ENCODE measurements at regions not wholly inside any gene's neighbourhood (a gene's known extent, or its start where the extent isn't known, plus 50 kb on each side); places are given as distances from the start of the nearest gene placed in this dataset.

DNA sequence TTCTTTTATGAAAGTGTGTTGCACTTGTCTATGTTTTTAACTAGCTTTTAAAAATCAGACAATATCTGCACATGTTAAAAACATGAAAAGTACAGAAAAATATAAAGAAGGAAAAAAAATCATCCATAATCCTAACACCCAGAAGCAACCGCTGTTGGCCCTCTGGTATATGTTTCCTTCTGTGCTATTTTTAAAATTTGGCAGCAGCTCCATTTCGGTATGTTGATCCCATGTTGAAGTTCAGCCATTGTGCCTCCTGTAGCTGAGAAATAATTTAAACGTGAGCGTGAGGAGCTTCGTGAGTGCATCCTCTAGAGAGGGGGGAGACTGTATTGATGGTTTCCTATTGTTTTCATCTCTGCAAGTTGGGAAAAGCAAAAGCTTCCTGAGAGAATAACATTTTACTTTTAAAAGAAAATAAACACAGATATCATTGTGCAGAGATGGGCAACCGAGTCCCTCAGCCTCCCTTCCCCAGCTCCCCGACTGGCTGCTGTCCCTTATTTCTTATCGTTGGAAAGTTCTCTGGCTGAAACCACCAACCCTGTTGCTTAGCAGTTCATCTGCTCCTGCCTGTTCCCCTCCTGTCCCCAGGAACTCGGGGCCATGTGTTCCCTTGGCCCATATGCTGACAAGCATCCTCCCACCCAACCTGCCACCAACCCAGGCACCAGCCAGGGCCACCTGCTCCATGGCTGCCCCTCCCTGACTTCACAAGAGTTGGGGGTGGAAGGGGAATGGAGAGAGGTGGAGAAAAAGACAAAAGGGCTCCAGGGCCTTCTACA lies 499.1 kb upstream of the PODXL start:
- TF ChIP-seq EP300 (IDR thresholded peaks at IDR 0.05) (no peak), POLR2A (IDR thresholded peaks at IDR 0.05) (no peak)
